Neural cell (in vitro differentiated cells): ENCODE measurements at regions not wholly inside any gene's neighbourhood (a gene's known extent, or its start where the extent isn't known, plus 50 kb on each side); places are given as distances from the start of the nearest gene placed in this dataset.
"Not testable (repeated sequence)": the region's sequence is repeated elsewhere in the genome, so short reads cannot be mapped to it uniquely, and the experiment has no call there.

Experiments used
- H2AFZ ChIP-seq: fragments of 200-600, 300-800 bp; sonication (generic), shearing (Covaris generic); 2 replicates; pipeline ENCODE4 v1.6.0; 2014; ENCODE audit warnings: low read depth, mild to moderate bottlenecking, antibody characterized with exemption, low read length, moderate library complexity
- H3F3A ChIP-seq: fragments of 200-600 bp; shearing (Covaris generic); 2 replicates; pipeline ENCODE4 v1.6.1; 2016; ENCODE audit warnings: mild to moderate bottlenecking, moderate library complexity, mixed read lengths, antibody characterized with exemption, low read length; ENCODE audit not compliant: insufficient read depth, poor library complexity, severe bottlenecking
- H3K27ac ChIP-seq: fragments of 200-600, 300-800 bp; sonication (generic), shearing (Covaris generic); 2 replicates; pipeline ENCODE4 v1.5.1; 2014; ENCODE audit warnings: mild to moderate bottlenecking, low read length, moderate library complexity
- H3K27me3 ChIP-seq: fragments of 300-800, 200-600 bp; sonication (generic), shearing (Covaris generic); 2 replicates; pipeline ENCODE4 v1.6.0; 2014; ENCODE audit warnings: mild to moderate bottlenecking, low read depth, low read length, moderate library complexity; ENCODE audit not compliant: insufficient read depth
- H3K36me3 ChIP-seq: fragments of 300-800, 200-600 bp; sonication (generic), shearing (Covaris generic); 2 replicates; pipeline ENCODE4 v1.5.1; 2014; ENCODE audit warnings: mild to moderate bottlenecking, antibody characterized with exemption, low read length, moderate library complexity; ENCODE audit not compliant: insufficient read depth
- H3K4me2 ChIP-seq: fragments of 300-800, 200-600 bp; sonication (generic), shearing (Covaris generic); 2 replicates; pipeline ENCODE4 v1.6.0; 2014; ENCODE audit warnings: mild to moderate bottlenecking, low read length
- H3K4me3 ChIP-seq: fragments of 300-800, 200-600 bp; sonication (generic), shearing (Covaris generic); 2 replicates; pipeline ENCODE4 v1.5.1; 2014; ENCODE audit warnings: mild to moderate bottlenecking, low read length, moderate library complexity
- H3K79me2 ChIP-seq: fragments of 200-600 bp; shearing (Covaris generic); replicated peaks from 2 replicates; pipeline ENCODE4 v1.6.0; 2014; ENCODE audit warnings: mild to moderate bottlenecking, low read length, moderate library complexity; ENCODE audit not compliant: insufficient read depth
- H3K9ac ChIP-seq: fragments of 300-800, 200-600 bp; sonication (generic), shearing (Covaris generic); 2 replicates; pipeline ENCODE4 v1.6.1; 2016; ENCODE audit warnings: mild to moderate bottlenecking, low read length, mixed read lengths
- H3K9me2 ChIP-seq: fragments of 200-600 bp; shearing (Covaris generic); 2 replicates; pipeline ENCODE4 v1.6.1; 2016; ENCODE audit warnings: mild to moderate bottlenecking, low read length, mixed read lengths; ENCODE audit not compliant: insufficient read depth
- H3K9me3 ChIP-seq: fragments of 200-600, 300-800 bp; sonication (generic), shearing (Covaris generic); 2 replicates; pipeline ENCODE4 v1.6.1; 2016; ENCODE audit warnings: mild to moderate bottlenecking, mixed run types, low read length, moderate library complexity, mixed read lengths
- H4K20me1 ChIP-seq: fragments of 200-600 bp; shearing (Covaris generic); 2 replicates; pipeline ENCODE4 v1.6.1; 2016; ENCODE audit warnings: mild to moderate bottlenecking, mixed run types; ENCODE audit not compliant: insufficient read depth
- EP300 ChIP-seq: fragments of 450-650 bp; conservative IDR thresholded peaks from 2 replicates; pipeline ENCODE4 v1.6.1; 2014; ENCODE audit warnings: antibody characterized with exemption, mild to moderate bottlenecking, moderate library complexity; ENCODE audit not compliant: poor library complexity, severe bottlenecking
- EZH2 ChIP-seq: fragments of 200-600, 300-800 bp; shearing (Covaris generic), sonication (generic); IDR thresholded peaks from 2 replicates; pipeline ENCODE4 v1.6.1; 2014; ENCODE audit warnings: antibody characterized with exemption, low read length, borderline replicate concordance, mild to moderate bottlenecking; ENCODE audit not compliant: insufficient read depth, poor library complexity, severe bottlenecking
- MXI1 ChIP-seq: fragments of 450-650 bp; conservative IDR thresholded peaks from 2 replicates; pipeline ENCODE4 v1.6.1; 2014; ENCODE audit warnings: antibody characterized with exemption, mild to moderate bottlenecking; ENCODE audit not compliant: poor library complexity, severe bottlenecking
- POLR2AphosphoS5 ChIP-seq: IDR thresholded peaks from 2 replicates; pipeline ENCODE4 v1.6.1; 2012
- RAD21 ChIP-seq: fragments of 450-650 bp; conservative IDR thresholded peaks from 2 replicates; pipeline ENCODE4 v1.6.1; 2014; ENCODE audit warnings: antibody characterized with exemption, mild to moderate bottlenecking, moderate library complexity
- REST ChIP-seq: IDR thresholded peaks from 2 replicates; pipeline ENCODE4 v1.6.1; 2012; ENCODE audit warnings: borderline replicate concordance
- SMC3 ChIP-seq: fragments of 450-650 bp; conservative IDR thresholded peaks from 2 replicates; pipeline ENCODE4 v1.6.1; 2014; ENCODE audit warnings: antibody characterized with exemption, mild to moderate bottlenecking, moderate library complexity; ENCODE audit not compliant: poor library complexity
- TAF1 ChIP-seq: IDR thresholded peaks from 2 replicates; pipeline ENCODE4 v1.6.1; 2012; ENCODE audit warnings: low read depth
- TF ChIP-seq, protein P1 (sequence below): fragments of 450-650 bp; IDR thresholded peaks from 2 replicates; pipeline ENCODE4 v1.5.1; 2014; ENCODE audit warnings: antibody characterized with exemption, mild to moderate bottlenecking, moderate library complexity; ENCODE audit not compliant: poor library complexity, severe bottlenecking

DNA sequence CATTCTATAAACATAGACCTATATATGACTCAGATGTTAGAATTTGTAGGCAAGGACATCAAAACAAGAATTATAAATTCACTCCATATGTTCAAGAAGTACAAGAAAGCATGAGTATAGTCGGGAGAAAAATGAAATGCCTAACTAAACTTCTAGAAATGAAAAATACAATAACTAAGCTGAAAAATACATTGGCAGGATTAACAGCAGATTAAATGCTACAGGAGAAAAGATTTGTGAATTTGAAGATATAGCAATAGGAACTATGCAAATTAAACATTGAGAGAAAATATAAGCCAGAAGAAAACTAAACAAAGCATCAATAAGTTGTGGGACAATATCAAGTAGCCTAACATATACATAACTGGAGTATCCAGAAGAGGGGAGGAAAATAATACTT is 55.3 kb upstream of the PRSS3 start:
- Histone ChIP-seq H3K79me2 (no peaks in the 10 kb centered on the region), H3K9me3 (no peaks in the 10 kb centered on the region), H2AFZ (no peak overlapping the region), H3K4me2 (no peak overlapping the region), H3K27ac (no peak overlapping the region), H4K20me1 (no peaks in the 10 kb centered on the region), H3K9me2 (no peaks in the 10 kb centered on the region), H3K27me3 (no peaks in the 10 kb centered on the region), H3K36me3 (no peaks in the 10 kb centered on the region), H3F3A (no peaks in the 10 kb centered on the region), H3K9ac (no peak overlapping the region), H3K4me3 (no peak overlapping the region)
- TF ChIP-seq TAF1 (no peak), SMC3 (no peak), MXI1 (no peak), POLR2AphosphoS5 (no peak), EZH2 (no peak), EP300 (no peak), RAD21 (no peak), REST (no peak)
- TF ChIP-seq, protein P1, sequence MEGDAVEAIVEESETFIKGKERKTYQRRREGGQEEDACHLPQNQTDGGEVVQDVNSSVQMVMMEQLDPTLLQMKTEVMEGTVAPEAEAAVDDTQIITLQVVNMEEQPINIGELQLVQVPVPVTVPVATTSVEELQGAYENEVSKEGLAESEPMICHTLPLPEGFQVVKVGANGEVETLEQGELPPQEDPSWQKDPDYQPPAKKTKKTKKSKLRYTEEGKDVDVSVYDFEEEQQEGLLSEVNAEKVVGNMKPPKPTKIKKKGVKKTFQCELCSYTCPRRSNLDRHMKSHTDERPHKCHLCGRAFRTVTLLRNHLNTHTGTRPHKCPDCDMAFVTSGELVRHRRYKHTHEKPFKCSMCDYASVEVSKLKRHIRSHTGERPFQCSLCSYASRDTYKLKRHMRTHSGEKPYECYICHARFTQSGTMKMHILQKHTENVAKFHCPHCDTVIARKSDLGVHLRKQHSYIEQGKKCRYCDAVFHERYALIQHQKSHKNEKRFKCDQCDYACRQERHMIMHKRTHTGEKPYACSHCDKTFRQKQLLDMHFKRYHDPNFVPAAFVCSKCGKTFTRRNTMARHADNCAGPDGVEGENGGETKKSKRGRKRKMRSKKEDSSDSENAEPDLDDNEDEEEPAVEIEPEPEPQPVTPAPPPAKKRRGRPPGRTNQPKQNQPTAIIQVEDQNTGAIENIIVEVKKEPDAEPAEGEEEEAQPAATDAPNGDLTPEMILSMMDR: no peak

DNA sequence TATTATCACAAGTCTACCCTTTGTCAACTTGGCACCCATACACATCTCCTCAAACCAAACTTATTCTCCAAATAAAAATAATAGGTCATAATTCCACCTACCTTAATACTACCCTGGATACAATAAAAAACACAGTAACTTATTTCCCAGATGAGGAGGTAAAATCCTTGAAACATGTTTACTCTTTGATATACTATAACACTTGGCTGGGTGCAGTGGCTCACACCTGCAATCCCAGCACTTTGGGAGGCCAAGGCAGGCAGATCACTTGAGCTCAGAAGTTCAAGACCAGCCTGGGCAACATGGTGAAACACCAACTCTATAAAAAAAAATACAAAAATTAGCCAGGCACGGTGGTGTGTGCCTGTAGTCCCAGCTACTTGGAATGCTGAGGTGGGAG is 54.4 kb upstream of the PRSS3 start:
- not testable (repeated sequence) for H3K27ac ChIP-seq, H3K4me3 ChIP-seq, H2AFZ ChIP-seq, H3K4me2 ChIP-seq, H3K27me3 ChIP-seq, H3K9me3 ChIP-seq, H3K79me2 ChIP-seq, H4K20me1 ChIP-seq, H3F3A ChIP-seq, H3K36me3 ChIP-seq, H3K9me2 ChIP-seq, H3K9ac ChIP-seq

GRCh38 chr9:33742051-33742450 is 53.3 kb upstream of the PRSS3 start:
- Histone ChIP-seq H3K79me2 (no peaks in the 10 kb centered on the region), H3K9ac (no peak overlapping the region), H3K4me2 (no peak overlapping the region), H3K9me2 (no peaks in the 10 kb centered on the region), H3F3A (no peaks in the 10 kb centered on the region), H2AFZ (no peak overlapping the region), H4K20me1 (no peaks in the 10 kb centered on the region), H3K9me3 (no peaks in the 10 kb centered on the region), H3K36me3 (no peaks in the 10 kb centered on the region), H3K27me3 (no peaks in the 10 kb centered on the region), H3K27ac (no peak overlapping the region), H3K4me3 (no peak overlapping the region)
- no peak for TF ChIP-seq EP300
- no peak for TF ChIP-seq REST
- TF ChIP-seq POLR2AphosphoS5: no peak
- no peak for TF ChIP-seq TAF1
- no peak for TF ChIP-seq RAD21
- no peak for TF ChIP-seq SMC3
- TF ChIP-seq, protein P1: no peak
- TF ChIP-seq EZH2: no peak
- TF ChIP-seq MXI1: no peak
